Keratinocyte (primary cell): ENCODE measurements at regions not wholly inside any gene's neighbourhood (a gene's known extent, or its start where the extent isn't known, plus 50 kb on each side); places are given as distances from the start of the nearest gene placed in this dataset.

Experiments
- DNase-seq: peaks from one replicate; pipeline ENCODE4 v3.0.0-alpha.2; 2011; ENCODE audit warnings: low read depth, missing footprints, low spot score
- FAIRE-seq: peaks from 2 replicates; lab custom pipeline; 2011; peaks lifted over from hg19 to GRCh38; lab: Jason Lieb, UNC
- H2AFZ ChIP-seq: 2 replicates; pipeline ENCODE4 v1.6.0; 2012; ENCODE audit warnings: low read length, control low read depth, inconsistent platforms; ENCODE audit not compliant: control insufficient read depth
- H3K27ac ChIP-seq: 2 replicates; pipeline ENCODE4 v1.5.1; 2011; ENCODE audit warnings: low read length; ENCODE audit not compliant: control insufficient read depth, insufficient read depth
- H3K27me3 ChIP-seq: 3 replicates; pipeline ENCODE4 v1.6.0; 2011; ENCODE audit warnings: low read length; ENCODE audit not compliant: control insufficient read depth, insufficient read depth; ENCODE audit errors: extremely low read depth
- H3K36me3 ChIP-seq, 2 experiments: 2 replicates in 1 of 2; 3 replicates in 1 of 2; pipeline ENCODE4 v1.5.1; 2011; ENCODE audit warnings: low read length in 2 of 2, mild to moderate bottlenecking in 1 of 2; ENCODE audit not compliant: control insufficient read depth in 2 of 2, insufficient read depth in 2 of 2; ENCODE audit errors: extremely low read depth in 1 of 2
- H3K4me1 ChIP-seq: 3 replicates; pipeline ENCODE4 v1.5.1; 2011; ENCODE audit warnings: low read length; ENCODE audit not compliant: control insufficient read depth, insufficient read depth; ENCODE audit errors: extremely low read depth
- H3K4me2 ChIP-seq: 3 replicates; pipeline ENCODE4 v1.6.0; 2011; ENCODE audit warnings: low read depth, low read length; ENCODE audit not compliant: control insufficient read depth, insufficient read depth; ENCODE audit errors: extremely low read depth
- H3K4me3 ChIP-seq, 3 experiments: fragments of 200-600 bp in 1 of 3; sonication (generic) in 1 of 3; 2 replicates in 2 of 3; 3 replicates in 1 of 3; pipeline ENCODE4 v1.5.1; 2011 to 2016; ENCODE audit warnings: low read length in 3 of 3, mild to moderate bottlenecking in 3 of 3, control low read depth in 2 of 3, inconsistent platforms in 1 of 3, low read depth in 1 of 3, mixed read lengths in 1 of 3, mixed run types in 1 of 3, moderate library complexity in 1 of 3; ENCODE audit not compliant: control insufficient read depth in 2 of 3, insufficient read depth in 2 of 3; ENCODE audit errors: extremely low read depth in 1 of 3
- H3K79me2 ChIP-seq: 2 replicates; pipeline ENCODE4 v1.6.0; 2012; ENCODE audit warnings: low read length; ENCODE audit not compliant: control insufficient read depth, insufficient read depth
- H3K9ac ChIP-seq: 3 replicates; pipeline ENCODE4 v1.6.0; 2011; ENCODE audit warnings: low read length; ENCODE audit not compliant: control insufficient read depth, insufficient read depth; ENCODE audit errors: extremely low read depth
- H3K9me1 ChIP-seq: 3 replicates; pipeline ENCODE4 v1.6.0; 2011; ENCODE audit warnings: low read length; ENCODE audit not compliant: control insufficient read depth, insufficient read depth; ENCODE audit errors: extremely low read depth
- H3K9me3 ChIP-seq: 2 replicates; pipeline ENCODE4 v1.5.1; 2012; ENCODE audit warnings: low read depth, low read length; ENCODE audit not compliant: control insufficient read depth
- H4K20me1 ChIP-seq: 3 replicates; pipeline ENCODE4 v1.6.0; 2011; ENCODE audit warnings: low read length; ENCODE audit not compliant: control insufficient read depth, insufficient read depth; ENCODE audit errors: extremely low read depth
- EZH2 ChIP-seq: IDR thresholded peaks from one replicate; pipeline ENCODE4 v1.6.1; 2012; ENCODE audit warnings: inconsistent platforms, mild to moderate bottlenecking, low read length, moderate library complexity
- dilution Hi-C: fragments of 300-500 bp; cut with MboI; formaldehyde crosslinking; loops from one replicate; pipeline ENCODE4 v1.7.0; 2020; ENCODE audit warnings: low sequenced_read_pairs; ENCODE audit not compliant: extremely low pct_ligation_motif_present
- TF ChIP-seq, protein P1 (sequence below), 3 experiments: IDR thresholded peaks in 1 of 3; conservative IDR thresholded peaks in 1 of 3; optimal IDR thresholded peaks in 1 of 3; 2 replicates in 2 of 3; 3 replicates in 1 of 3; pipeline versions ENCODE3 to v1.5.1; 2011; ENCODE audit warnings: low read length in 3 of 3, mild to moderate bottlenecking in 3 of 3, moderate library complexity in 2 of 3, control low read depth in 1 of 3, inconsistent platforms in 1 of 3; ENCODE audit not compliant: insufficient read depth in 2 of 3; ENCODE audit errors: extremely low read depth in 1 of 3

DNA sequence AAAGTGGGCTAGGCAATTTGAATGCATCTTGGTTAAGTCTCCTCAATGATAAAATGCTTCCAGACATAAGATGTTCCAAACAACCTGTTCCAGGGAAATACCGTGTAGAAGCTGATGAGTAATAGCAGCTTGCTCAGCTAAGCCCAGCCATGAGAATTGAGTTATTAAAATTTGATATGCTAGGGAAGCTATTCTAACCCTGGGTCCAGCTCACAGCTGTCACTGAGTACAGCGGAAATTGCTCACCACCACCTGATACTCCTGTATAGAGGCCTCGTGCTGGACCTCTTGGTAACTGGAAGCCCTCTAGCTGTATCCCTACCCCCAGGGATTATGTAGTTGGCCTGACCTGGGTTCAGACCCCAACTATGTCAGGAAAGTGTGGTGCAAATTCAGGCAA is 521.3 kb upstream of the TRPC7 start:
- H4K20me1 ChIP-seq: no peaks in the 10 kb centered on the region
- no peak overlapping the region for H3K27ac ChIP-seq
- H3K9me3 ChIP-seq: no peaks in the 10 kb centered on the region
- no peaks in the 10 kb centered on the region for H3K4me1 ChIP-seq
- TF ChIP-seq, protein P1, sequence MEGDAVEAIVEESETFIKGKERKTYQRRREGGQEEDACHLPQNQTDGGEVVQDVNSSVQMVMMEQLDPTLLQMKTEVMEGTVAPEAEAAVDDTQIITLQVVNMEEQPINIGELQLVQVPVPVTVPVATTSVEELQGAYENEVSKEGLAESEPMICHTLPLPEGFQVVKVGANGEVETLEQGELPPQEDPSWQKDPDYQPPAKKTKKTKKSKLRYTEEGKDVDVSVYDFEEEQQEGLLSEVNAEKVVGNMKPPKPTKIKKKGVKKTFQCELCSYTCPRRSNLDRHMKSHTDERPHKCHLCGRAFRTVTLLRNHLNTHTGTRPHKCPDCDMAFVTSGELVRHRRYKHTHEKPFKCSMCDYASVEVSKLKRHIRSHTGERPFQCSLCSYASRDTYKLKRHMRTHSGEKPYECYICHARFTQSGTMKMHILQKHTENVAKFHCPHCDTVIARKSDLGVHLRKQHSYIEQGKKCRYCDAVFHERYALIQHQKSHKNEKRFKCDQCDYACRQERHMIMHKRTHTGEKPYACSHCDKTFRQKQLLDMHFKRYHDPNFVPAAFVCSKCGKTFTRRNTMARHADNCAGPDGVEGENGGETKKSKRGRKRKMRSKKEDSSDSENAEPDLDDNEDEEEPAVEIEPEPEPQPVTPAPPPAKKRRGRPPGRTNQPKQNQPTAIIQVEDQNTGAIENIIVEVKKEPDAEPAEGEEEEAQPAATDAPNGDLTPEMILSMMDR (optimal IDR thresholded peaks at IDR 0.05 in 1 of 3, IDR thresholded peaks at IDR 0.05 in 1 of 3, conservative IDR thresholded peaks at IDR 0.05 in 1 of 3; ENCODE audit: extremely low read depth in 1 of 3, insufficient read depth in 2 of 3, low read length in 3 of 3): no peak
- TF ChIP-seq EZH2: no peak
- no peak overlapping the region for H3K4me3 ChIP-seq
- H2AFZ ChIP-seq: no peak overlapping the region
- DNase-seq (no peak), FAIRE-seq (no peak)
- no peaks in the 10 kb centered on the region for H3K36me3 ChIP-seq
- no peaks in the 10 kb centered on the region for H3K79me2 ChIP-seq
- dilution Hi-C loops: no loop called here
- H3K27me3 ChIP-seq: no peaks in the 10 kb centered on the region
- no peak overlapping the region for H3K4me2 ChIP-seq
- no peaks in the 10 kb centered on the region for H3K9me1 ChIP-seq
- H3K9ac ChIP-seq: no peak overlapping the region

DNA sequence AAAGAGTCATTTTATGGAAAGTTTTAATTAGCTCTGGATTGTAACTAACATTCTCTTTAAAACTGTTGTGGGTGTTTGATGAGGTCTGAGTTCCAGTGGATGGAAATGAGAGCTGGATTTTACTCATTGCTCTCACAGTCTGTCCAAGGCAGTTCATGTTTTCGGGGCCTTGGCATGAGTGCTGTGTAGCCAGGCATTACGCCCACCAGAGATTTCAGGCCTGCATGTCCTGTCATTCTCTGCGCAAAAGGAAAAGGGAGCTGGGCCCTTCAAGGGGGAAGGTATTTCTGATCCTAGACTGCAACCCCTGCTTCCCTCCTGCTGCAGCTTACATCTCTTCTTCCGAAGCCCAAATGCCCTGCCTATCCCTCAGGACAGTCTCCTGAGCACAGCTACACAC is 499.6 kb upstream of the TRPC7 start:
- no peaks in the 10 kb centered on the region for H4K20me1 ChIP-seq
- no peak overlapping the region for H3K27ac ChIP-seq
- H3K27me3 ChIP-seq: no peaks in the 10 kb centered on the region
- FAIRE-seq (no peak), DNase-seq (no peak)
- dilution Hi-C loops: no loop called here
- H3K4me3 ChIP-seq: no peak overlapping the region
- no peaks in the 10 kb centered on the region for H3K4me1 ChIP-seq
- no peak overlapping the region for H3K9ac ChIP-seq
- H3K9me1 ChIP-seq: no peaks in the 10 kb centered on the region
- no peaks in the 10 kb centered on the region for H3K36me3 ChIP-seq
- H3K4me2 ChIP-seq: no peak overlapping the region
- H3K79me2 ChIP-seq: no peaks in the 10 kb centered on the region
- no peak for TF ChIP-seq EZH2
- TF ChIP-seq, protein P1 (optimal IDR thresholded peaks at IDR 0.05 in 1 of 3, IDR thresholded peaks at IDR 0.05 in 1 of 3, conservative IDR thresholded peaks at IDR 0.05 in 1 of 3; ENCODE audit: extremely low read depth in 1 of 3, insufficient read depth in 2 of 3, low read length in 3 of 3): no peak
- H2AFZ ChIP-seq: no peak overlapping the region
- H3K9me3 ChIP-seq: no peaks in the 10 kb centered on the region
